NCI-H1417 (cell line): ENCODE measurements at regions not wholly inside any gene's neighbourhood (a gene's known extent, or its start where the extent isn't known, plus 50 kb on each side); places are given as distances from the start of the nearest gene placed in this dataset.
"Not testable (repeated sequence)": the region's sequence is repeated elsewhere in the genome, so short reads cannot be mapped to it uniquely, and the experiment has no call there.

Source experiments
- DNase-seq, 3 experiments: peaks; one replicate each; lab custom pipeline; 2025; lab: John Stamatoyannopoulos, UW

GRCh38 chr7:9504678-9505077 is 1071.3 kb downstream of the NXPH1 start:
- no peak for DNase-seq

GRCh38 chr7:9505516-9505915 is 1072.1 kb downstream of the NXPH1 start:
- no peak for DNase-seq

GRCh38 chr7:9507290-9507689 is 1073.9 kb downstream of the NXPH1 start:
- DNase-seq: no peak

DNA sequence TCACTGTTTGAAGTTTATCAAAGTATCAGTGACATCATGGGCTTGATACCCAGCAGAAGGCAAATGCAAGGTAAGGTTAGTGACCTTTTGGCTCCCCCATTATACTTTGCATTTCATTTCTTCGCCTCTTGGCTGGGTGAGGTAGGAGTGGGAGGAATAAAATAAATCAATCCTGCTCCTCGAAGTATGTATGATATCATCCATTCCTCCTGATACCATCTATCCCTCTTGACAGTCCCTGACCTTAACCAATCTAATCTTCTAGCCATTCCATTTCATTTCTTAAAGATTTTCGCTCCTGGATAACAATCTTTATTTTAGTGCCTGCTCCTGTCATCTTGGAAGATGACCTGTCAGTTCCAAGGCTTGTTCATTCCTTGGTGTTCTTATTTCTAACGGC is 1083.3 kb downstream of the NXPH1 start:
- no peak for DNase-seq

GRCh38 chr7:9523579-9523978 is 1090.2 kb downstream of the NXPH1 start:
- no peak for DNase-seq

DNA sequence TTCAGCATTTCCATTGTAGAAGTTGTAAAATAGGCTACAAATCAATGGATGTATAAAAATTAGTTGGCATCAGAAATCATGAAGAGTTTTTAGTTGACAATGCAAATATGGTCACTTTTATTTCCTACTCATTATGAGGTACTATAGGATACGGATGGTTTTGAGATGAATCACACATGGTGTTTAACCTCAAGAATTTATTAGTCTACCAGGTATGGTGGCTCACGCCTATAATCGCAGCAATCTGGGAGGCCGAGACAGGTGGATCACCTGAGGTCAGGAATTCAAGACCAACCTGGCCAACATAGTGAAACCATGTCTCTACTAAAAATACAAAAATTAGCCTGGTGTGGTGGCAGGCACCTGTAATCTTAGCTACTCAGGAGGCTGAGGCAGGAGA is 1119.0 kb downstream of the NXPH1 start:
- not testable (repeated sequence) for DNase-seq

- DNase-seq: peak in 2 of 3 experiments; percentile 40 to 77
Measured at GRCh38 chr7:9557853-9558252, 1124.4 kb downstream of the NXPH1 start.

- no peak for DNase-seq
Measured at GRCh38 chr7:9575716-9576115, 1142.3 kb downstream of the NXPH1 start.

GRCh38 chr7:9582824-9583223 is 1149.4 kb downstream of the NXPH1 start:
- peak in 1 of 3 experiments; percentile 37 for DNase-seq

DNA sequence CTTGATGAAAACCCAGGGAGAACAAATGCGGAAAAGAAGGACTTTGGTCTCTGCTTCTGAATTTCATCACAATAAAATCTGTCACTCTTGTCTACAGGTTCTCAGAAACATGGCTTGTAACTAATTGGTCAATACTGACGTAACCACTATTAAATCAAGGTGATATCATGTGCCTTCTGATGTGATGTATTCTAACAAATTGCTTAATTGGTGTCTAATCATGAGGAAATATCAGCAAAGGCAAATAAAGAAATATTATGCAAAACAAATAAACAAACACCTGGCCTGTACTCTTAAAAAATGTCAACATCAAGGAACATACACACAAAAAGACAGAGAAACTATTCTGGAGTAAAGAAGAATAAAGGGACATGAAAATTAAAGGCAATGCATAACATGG is 1165.0 kb downstream of the NXPH1 start:
- peak in 1 of 3 experiments; percentile 20 for DNase-seq

GRCh38 chr7:9600974-9601373 is 1167.6 kb downstream of the NXPH1 start:
- DNase-seq: peak in 1 of 3 experiments; percentile 27

- DNase-seq: no peak
Measured at GRCh38 chr7:9603291-9603690, 1169.9 kb downstream of the NXPH1 start.

GRCh38 chr7:9608560-9608959 is 1175.2 kb downstream of the NXPH1 start:
- DNase-seq: no peak

GRCh38 chr7:9620899-9621298 is 1187.5 kb downstream of the NXPH1 start:
- DNase-seq: not testable (repeated sequence)

DNA sequence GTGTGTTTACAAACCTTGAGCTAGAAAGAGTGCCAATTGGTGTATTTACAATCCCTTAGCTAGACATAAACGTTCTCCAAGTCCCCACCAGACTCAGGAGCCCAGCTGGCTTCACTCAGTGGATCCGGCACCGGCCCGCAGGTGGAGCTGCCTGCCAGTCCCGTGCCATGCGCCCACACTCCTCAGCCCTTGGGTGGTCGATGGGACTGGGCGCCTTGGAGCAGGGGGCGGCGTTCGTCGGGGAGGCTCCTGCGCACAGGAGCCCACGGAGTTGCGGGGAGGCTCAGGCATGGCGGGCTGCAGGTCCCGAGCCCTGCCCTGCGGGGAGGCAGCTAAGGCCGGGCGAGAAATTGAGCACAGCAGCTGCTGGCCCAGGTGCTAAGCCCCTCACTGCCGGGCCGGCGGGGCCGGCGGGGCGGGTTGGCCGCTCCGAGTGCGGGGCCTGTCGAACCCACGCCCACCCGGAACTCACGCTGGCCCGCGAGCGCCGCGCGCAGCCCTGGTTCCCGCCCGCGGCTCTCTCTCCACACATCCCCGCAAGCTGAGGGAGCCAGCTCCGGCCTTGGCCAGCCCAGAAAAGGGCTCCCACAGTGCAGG is 1188.0 kb downstream of the NXPH1 start:
- not testable (repeated sequence) for DNase-seq

GRCh38 chr7:9621927-9622326 is 1188.5 kb downstream of the NXPH1 start:
- no peak for DNase-seq

DNA sequence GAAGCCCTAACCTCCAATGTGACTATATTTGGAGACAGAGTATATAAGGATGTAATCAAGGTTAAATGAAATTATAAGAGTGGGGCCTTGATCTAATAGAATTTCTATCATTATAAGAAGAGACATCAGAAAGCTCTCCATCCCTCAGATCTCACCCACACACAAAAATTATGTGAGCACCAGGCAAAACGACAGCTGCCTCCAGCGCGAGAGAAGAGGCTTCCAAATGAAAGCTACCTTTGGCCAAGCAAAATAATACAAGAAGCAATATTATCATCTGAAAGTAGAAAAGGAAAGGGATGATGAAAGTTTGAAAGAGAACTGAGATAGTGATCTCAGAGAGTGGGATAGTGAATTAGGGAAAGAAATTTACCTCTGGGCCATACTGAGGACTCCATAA is 1192.5 kb downstream of the NXPH1 start:
- DNase-seq: no peak

DNA sequence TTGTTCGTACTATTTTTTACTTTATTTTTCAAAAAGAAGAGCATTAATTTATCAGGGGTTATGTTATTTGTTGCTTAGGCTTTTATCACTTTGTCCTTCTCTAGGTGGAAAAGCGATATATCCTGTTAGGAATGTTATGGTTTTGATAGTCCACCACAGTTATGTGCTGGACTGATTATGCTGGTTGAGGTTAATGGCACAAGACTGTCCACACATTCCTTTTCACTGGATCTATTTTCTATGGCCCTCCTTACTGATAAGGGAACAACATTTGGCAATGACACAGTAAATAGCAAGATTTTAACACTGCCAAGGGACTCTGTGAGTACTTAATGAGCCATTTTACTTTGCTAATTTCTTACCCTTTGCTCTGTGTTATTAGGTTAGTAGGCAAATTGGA is 1212.3 kb downstream of the NXPH1 start:
- no peak for DNase-seq

DNA sequence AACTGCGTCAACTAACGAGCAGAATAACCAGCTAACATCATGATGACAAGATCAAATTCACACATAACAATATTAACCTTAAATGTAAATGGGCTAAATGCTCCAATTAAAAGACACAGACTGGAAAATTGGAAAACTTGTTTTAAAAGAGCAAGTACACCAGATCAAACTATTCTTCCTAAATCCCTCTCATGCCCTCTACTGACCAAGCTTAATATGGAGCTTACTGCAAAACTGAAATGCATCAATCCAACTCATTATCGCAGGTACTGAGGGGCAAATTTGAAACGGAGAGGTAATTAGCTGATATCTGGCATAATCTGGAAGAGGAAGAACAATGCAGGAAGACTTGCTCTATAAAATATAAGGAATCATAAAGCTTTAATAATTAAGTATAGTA is 1223.8 kb downstream of the NXPH1 start:
- peak in 1 of 3 experiments; percentile 32 for DNase-seq

GRCh38 chr7:9671979-9672917 is 1238.8 kb downstream of the NXPH1 start:
- DNase-seq: no peak

DNA sequence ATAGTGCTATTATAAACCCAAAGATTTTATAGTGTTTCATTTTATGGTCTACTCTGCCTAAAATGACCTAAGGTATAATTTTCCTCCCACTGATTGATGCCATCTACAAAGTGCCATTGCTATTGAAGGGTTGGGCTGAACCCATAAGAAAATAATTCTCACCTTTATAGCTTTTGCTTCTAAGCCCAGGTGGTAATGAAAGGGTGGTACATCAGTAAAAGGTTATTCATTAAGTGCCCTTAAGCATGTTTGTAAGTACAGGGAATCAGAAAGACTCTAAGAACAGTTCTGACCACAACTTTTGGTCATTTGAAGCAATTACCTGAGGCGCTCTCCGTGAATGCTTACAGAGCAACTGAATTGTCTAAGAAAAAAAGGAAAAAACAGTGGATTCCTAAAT is 1247.3 kb downstream of the NXPH1 start:
- peak in 1 of 3 experiments; percentile 66 for DNase-seq

DNA sequence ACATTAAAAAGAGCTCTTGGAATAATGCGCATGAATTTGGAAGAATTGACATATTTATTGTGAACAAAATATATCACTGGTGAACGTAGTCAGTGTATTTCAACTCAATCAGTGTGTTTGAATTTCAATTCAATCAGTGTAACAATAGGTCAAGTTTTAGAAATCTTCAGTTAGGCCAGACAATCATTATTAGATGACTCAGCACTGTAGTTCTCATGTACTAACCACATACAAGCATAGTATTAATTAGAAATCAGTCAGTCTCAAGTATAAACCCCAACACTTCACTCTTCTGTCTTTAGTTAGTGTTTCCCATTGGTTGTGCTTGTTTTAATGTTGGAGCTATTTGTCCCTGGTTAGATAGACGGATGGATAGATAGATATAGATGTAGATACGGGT is 1247.9 kb downstream of the NXPH1 start:
- no peak for DNase-seq

DNA sequence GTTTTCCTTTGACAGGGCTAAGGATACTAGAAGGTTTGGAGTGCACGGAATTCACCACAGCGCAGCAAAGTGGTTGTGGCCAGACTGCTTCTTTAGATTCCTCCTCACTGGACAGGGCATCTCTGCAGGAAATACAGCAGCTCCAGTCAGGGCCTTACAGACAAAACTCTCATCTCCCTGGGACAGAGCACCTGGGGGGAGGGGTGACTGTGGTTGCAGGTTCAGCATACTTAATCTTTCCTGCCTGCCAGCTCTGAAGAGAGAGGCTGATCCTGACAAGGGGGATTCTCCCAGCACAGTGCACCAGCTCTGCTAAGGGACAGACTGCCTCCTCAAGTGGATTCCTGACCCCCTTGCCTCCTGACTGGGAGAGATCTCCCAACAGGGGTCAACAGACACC is 1257.9 kb downstream of the NXPH1 start:
- DNase-seq: no peak
